HG02884 (cell line): ENCODE measurements at regions not wholly inside any gene's neighbourhood (a gene's known extent, or its start where the extent isn't known, plus 50 kb on each side); places are given as distances from the start of the nearest gene placed in this dataset.
"Not testable (repeated sequence)": the region's sequence is repeated elsewhere in the genome, so short reads cannot be mapped to it uniquely, and the experiment has no call there.

Experiments
- ATAC-seq: cut with Tn5 transposase; IDR thresholded peaks from one replicate; pipeline ENCODE4 v1.9.1; 2021; ENCODE audit warnings: mild to moderate bottlenecking, moderate library complexity; ENCODE audit not compliant: unreplicated experiment

- ATAC-seq = no peak
These were observed 628.0 kb downstream of the EFNB2 start for GRCh38 chr13:105907319-105908019.

GRCh38 chr13:105906746-105907145 lies 628.7 kb downstream of the EFNB2 start:
- no peak for ATAC-seq

GRCh38 chr13:105904034-105904742 lies 631.3 kb downstream of the EFNB2 start:
- ATAC-seq = no peak

GRCh38 chr13:105902396-105902795 lies 633.1 kb downstream of the EFNB2 start:
- ATAC-seq = no peak

GRCh38 chr13:105897575-105897974 lies 637.9 kb downstream of the EFNB2 start:
- no peak for ATAC-seq

GRCh38 chr13:105894697-105895096 lies 640.8 kb downstream of the EFNB2 start:
- no peak for ATAC-seq

DNA sequence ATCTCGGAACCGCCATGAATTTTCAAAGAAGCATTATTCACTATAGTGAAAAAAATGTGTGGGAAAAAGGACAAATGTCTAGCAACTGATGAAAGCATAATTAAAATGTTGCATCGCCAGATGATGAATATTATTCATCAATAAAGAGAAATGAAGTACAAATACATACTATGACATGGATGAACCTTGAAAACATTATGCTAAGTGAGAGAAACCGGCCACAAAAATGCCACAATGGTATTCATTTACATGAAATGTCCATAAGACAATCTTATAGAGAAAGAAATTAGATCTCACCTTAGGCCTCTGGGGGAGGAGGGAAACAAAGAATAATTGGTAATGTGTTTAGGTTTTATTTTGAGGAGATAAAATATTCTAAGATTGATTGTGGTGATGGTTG lies 645.0 kb downstream of the EFNB2 start:
- ATAC-seq = no peak

DNA sequence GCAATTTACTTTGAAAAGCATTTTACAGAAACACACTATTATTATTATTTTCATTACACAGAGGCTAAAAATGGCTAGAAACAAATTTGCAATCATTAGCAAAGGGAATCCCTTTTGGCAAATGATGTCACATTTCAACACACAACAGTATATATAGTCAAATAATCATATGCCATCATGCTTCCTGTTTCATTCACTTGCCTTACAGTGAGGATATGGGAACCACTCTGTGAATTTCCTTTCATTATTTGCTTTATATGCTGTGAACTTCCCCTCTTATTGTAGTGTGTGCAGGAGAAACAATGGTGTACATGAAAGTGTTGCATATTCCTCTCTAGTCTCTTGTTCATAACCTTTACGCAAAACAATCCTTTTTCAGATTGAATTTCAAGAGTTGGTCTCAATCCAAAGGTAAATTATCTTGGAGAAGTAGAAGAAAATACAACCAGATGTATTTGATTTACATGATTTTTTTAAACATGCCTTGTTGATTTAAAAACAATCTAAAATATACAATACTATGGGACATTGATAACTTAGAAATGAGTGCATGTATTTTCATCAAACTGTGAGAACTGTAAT lies 657.3 kb downstream of the EFNB2 start:
- no peak for ATAC-seq

- no peak for ATAC-seq
These were observed 660.6 kb downstream of the EFNB2 start for GRCh38 chr13:105874814-105875213.

DNA sequence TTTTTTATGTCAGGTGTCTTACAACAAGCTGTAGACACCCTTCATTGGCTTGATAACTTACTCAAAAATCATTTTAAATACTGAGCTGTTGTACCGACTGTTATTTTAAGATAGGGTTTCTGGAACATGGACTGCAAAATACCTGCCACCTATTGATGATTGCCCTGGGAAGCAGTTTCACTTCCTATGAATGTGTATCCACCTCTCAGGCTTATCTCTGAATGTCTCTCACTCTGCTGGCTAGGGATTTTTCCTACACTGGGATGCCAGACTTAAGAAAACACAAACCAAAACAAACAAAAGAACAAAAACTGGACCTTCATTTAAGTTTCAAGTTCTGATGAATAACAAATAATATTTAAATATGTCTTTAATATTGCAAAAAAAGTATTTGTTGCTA lies 663.7 kb downstream of the EFNB2 start:
- no peak for ATAC-seq

GRCh38 chr13:105871326-105871725 lies 664.1 kb downstream of the EFNB2 start:
- no peak for ATAC-seq

DNA sequence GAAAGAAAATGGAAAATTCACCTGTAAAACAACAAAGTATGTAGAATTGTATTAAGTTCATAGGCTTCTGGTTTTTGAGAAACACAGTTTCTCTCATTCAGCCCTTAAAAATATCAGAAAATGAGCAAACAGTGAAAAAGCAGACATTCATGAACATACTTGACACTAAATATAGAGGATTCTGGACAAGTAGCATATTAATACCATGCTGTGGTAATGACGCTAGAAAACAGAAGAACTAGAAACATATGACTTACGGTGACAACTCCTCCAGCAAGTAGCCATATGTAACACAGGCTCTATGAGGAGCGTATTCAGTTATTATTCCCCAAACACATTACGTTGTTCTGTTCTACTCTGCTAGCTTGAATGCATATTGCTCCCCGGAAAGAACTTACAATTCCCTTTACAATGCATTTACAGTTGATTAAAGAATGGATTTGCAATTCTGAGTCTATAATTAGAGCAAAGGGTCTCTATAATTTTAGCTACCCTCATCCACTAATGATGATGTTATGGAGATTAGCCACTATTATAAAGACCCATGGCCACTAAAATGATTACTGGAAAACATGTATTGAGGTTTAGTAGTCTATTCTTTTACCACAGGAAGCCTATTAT lies 672.1 kb downstream of the EFNB2 start:
- ATAC-seq = no peak

DNA sequence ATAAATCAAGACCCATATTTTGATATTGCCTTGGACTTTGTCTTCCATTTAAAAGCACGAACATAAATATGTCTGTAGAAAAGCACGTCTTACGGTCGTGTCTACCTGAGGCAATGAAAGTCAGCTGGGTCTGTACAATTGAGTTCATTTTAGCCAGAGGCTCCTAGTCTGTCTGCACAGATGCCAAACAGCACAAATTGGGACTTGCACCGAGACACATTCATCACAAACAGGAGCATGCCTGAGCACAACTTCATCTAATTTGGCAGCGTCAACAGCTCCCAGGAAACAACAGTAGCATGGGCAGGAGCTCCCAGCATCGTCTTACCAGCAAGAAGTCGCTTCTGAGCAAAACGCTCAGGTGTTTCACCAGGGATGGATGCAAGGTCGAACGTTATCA lies 687.0 kb downstream of the EFNB2 start:
- ATAC-seq = no peak

DNA sequence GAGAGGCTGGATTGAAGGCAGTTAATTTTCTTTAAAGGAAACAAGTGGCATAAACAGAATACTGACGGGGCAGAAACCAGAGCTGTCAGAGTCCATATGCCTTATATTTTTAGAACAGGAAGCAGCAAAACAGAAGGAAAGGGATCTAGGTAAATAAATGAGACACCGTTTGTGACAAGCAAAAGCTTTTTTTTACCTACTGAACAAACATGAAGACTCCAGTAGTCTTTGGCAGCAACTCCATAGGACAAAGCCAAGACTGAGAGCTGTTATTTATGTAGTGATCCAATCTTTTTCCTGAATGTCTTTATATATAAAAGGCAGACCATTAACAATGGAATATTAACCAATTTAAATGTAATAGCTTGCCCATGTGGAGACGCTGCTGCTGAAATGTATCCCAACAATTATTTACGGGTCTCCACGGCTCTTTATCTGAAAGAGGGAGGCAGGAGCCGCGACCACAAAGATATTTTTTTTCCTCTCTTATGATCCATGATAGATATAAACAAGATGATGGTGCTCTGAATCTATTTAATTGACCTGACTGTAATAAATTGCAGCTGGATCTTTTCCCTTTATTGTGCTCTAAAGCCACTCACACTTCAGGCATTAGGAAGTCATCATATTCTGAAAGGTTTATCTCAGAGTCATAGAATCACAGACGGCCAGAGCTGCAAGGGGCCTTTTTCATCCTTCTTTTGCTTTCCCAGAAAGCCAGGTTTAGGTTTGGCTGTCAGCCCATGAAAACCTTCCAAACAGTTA lies 687.8 kb downstream of the EFNB2 start:
- ATAC-seq = no peak

DNA sequence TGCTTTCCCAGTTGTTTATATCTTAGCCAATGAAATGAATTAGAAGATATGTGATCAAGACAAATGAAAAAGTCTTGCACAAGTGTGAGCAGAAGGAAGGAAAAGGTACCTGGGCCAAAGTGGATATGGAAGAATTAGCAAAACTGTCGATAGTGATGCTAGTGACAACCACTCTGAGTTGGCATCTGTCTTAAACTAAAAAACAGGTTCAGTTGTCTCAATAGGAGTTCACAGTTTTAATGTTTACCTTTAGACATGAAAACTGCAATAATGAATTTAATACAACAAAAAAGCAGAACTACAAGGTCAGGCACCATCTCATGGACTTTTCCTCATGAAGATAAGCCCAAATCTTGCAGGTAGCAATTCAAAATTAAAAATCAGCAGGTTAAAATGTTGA lies 688.5 kb downstream of the EFNB2 start:
- no peak for ATAC-seq

DNA sequence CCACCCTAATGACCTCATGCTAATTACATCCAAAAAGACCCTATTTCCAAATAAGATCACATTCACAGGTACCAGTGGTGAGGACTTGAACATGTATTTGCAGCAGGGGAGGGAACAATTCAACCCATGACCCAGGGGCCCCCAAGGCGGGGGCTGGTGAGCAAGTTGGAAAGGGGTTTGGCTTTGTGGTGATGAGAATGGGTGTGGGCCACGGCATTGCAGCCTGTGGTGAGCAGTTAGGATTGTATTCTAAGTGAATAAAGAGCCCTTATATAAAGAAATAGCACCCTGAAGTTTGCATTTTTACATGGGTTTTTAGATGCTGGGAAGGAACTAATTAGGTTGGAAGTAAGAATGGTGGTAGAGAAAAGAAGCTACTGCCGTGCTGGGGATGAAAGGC lies 694.2 kb downstream of the EFNB2 start:
- no peak for ATAC-seq

GRCh38 chr13:105838231-105838630 lies 697.2 kb downstream of the EFNB2 start:
- ATAC-seq = no peak

DNA sequence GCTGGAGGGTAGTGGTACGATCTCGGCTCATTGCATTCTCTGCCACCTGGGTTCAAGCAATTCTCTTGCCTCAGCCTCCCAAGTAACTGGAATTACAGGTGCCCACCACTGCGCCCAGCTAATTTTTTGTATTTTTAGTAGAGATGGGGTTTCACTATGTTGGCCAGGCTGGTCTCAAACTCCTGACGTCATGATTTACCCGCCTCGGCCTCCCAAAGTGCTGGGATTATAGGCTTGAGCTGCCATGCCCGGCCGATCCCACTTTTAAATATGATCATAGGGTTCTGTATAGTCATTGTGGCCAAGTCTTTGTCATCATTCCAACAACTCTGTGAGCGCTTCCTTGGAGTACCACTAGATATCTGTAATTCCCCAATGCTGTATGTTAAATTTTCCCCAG lies 698.2 kb downstream of the EFNB2 start:
- ATAC-seq = not testable (repeated sequence)

DNA sequence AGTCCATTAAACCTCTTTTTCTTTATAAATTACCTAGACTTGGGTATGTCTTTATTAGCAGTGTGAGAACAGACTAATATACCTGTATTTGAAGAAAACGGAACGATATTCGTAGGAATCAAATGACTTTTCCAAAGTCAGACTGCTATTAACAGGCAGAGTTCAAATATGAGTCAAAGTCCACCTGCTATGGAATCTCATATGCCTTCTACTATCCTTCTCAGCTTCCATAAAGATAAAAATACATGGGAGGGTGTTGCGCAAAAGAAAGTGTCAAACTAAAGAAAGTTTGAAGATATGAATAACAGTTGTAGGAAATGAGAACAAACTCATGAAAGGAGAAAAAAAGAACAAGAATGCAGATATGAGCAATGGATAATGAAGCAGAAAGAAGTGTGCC lies 704.6 kb downstream of the EFNB2 start:
- ATAC-seq = no peak

DNA sequence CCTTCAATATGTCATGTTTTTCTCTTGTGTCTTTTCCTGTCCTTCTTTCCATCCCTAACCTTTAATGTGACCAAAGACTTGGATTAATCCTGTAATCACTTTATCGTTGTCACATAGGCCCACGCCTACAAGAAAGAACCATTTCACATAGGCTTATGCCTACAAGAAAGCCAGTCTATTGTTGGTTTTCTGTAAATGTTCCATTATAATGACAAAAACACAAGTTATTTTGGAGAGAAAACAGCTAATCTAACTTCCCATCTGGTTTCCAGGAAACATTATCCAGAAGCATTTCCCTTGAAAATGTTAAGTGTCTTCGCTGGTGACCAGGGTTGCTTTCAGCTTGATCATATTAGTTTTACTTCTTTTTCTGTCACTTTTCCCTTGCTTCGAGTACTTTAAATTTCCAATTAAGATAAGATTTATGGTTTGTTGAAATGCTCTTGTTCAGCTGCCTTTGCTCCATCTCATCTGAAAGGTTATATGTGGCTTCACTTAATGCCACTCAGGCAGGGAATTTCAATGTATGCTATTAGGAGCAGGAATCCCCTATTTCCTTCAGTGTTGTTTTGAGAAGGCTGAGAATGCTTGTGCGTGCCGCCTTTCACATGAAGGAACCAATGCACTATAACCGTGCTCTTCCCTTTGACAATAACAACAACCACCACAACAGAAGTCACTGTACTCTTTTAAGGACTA lies 708.2 kb downstream of the EFNB2 start:
- no peak for ATAC-seq

- no peak for ATAC-seq
These were observed 710.4 kb downstream of the EFNB2 start for GRCh38 chr13:105825071-105825470.
